ENCODE measurements at regions not wholly inside any gene's neighbourhood (a gene's known extent, or its start where the extent isn't known, plus 50 kb on each side); places are given as distances from the start of the nearest gene placed in this dataset.
"Not testable (repeated sequence)": the region's sequence is repeated elsewhere in the genome, so short reads cannot be mapped to it uniquely, and the experiment has no call there.

- DNase-seq = no peak
Observed at GRCh38 chr5:51661646-51662265, 278.5 kb downstream of the ISL1 start.

- DNase-seq = no peak
Observed at GRCh38 chr5:51664491-51665250, 281.4 kb downstream of the ISL1 start.

GRCh38 chr5:51665251-51665593, 282.0 kb downstream of the ISL1 start:
- DNase-seq = no peak

- no peak for DNase-seq
Observed at GRCh38 chr5:51669095-51669494, 285.8 kb downstream of the ISL1 start.

- no peak for DNase-seq
Observed at GRCh38 chr5:51678330-51678729, 295.1 kb downstream of the ISL1 start.

GRCh38 chr5:51679286-51679685, 296.0 kb downstream of the ISL1 start:
- DNase-seq = no peak

GRCh38 chr5:51684794-51685355, 301.6 kb downstream of the ISL1 start:
- DNase-seq = no peak

- DNase-seq = no peak
Observed at GRCh38 chr5:51685419-51685818, 302.2 kb downstream of the ISL1 start.

GRCh38 chr5:51686622-51687021, 303.4 kb downstream of the ISL1 start:
- DNase-seq = no peak

- no peak for DNase-seq
Observed at GRCh38 chr5:51691538-51692079, 308.4 kb downstream of the ISL1 start.

- DNase-seq = no peak
Observed at GRCh38 chr5:51694826-51695225, 311.6 kb downstream of the ISL1 start.

- DNase-seq = no peak
Observed at GRCh38 chr5:51696122-51696521, 312.9 kb downstream of the ISL1 start.

GRCh38 chr5:51702046-51702445, 318.8 kb downstream of the ISL1 start:
- DNase-seq = not testable (repeated sequence)

- DNase-seq = no peak
Observed at GRCh38 chr5:51712201-51712600, 329.0 kb downstream of the ISL1 start.

GRCh38 chr5:51715445-51715844, 332.2 kb downstream of the ISL1 start:
- DNase-seq = not testable (repeated sequence)

- no peak for DNase-seq
Observed at GRCh38 chr5:51731421-51732029, 348.3 kb downstream of the ISL1 start.

GRCh38 chr5:51732304-51732703, 349.1 kb downstream of the ISL1 start:
- no peak for DNase-seq

GRCh38 chr5:51734677-51735076, 351.4 kb downstream of the ISL1 start:
- no peak for DNase-seq

GRCh38 chr5:51746023-51746422, 362.8 kb downstream of the ISL1 start:
- DNase-seq = peak; percentile 8

- no peak for DNase-seq
Observed at GRCh38 chr5:51748647-51749046, 365.4 kb downstream of the ISL1 start.

Measured in NCI-H146 (cell line).